ENCODE measurements at regions not wholly inside any gene's neighbourhood (a gene's known extent, or its start where the extent isn't known, plus 50 kb on each side); places are given as distances from the start of the nearest gene placed in this dataset.

GRCh38 chr1:37102656-37103382 is 68.5 kb upstream of the GRIK3 start:
- no peak overlapping the region for H3K27ac ChIP-seq (ENCODE audit: low read depth in 1 of 2, low read length in 2 of 2)
- H3K4me1 ChIP-seq (ENCODE audit: control insufficient read depth in 1 of 2, insufficient read depth in 2 of 2, low read length in 2 of 2) = no peaks in the 10 kb centered on the region
- H3K27me3 ChIP-seq (ENCODE audit: control insufficient read depth in 1 of 2, insufficient read depth in 2 of 2, low read length in 1 of 2) = no peaks in the 10 kb centered on the region
- 66 to 74% methylated on average over 2 of the region's 2 CpGs for WGBS, 2 donors
- no peak overlapping the region for H3K4me3 ChIP-seq (ENCODE audit: low read length in 2 of 2)
- no peak for DNase-seq
- H3K9me3 ChIP-seq (ENCODE audit: control insufficient read depth, low read length) = peaks cover 1% of the 10 kb centered on the region
- H3K36me3 ChIP-seq (ENCODE audit: control insufficient read depth in 1 of 2, insufficient read depth in 2 of 2, low read length in 1 of 2) = no peaks in the 10 kb centered on the region
- no peak for ATAC-seq (ENCODE audit: low FRiP score)
- intact Hi-C loops (cut with DNase I) = no loop called here

- no peaks in the 10 kb centered on the region for H3K36me3 ChIP-seq (ENCODE audit: control insufficient read depth in 1 of 2, insufficient read depth in 2 of 2, low read length in 1 of 2)
- ATAC-seq (ENCODE audit: low FRiP score) = no peak
- H3K9me3 ChIP-seq (ENCODE audit: control insufficient read depth, low read length) = peaks cover 1% of the 10 kb centered on the region
- WGBS, 2 donors = 59 to 74% methylated on average over 5 of the region's 5 CpGs
- no peak for DNase-seq
- H3K4me1 ChIP-seq (ENCODE audit: control insufficient read depth in 1 of 2, insufficient read depth in 2 of 2, low read length in 2 of 2) = no peaks in the 10 kb centered on the region
- intact Hi-C loops (cut with DNase I) = no loop called here
- H3K27me3 ChIP-seq (ENCODE audit: control insufficient read depth in 1 of 2, insufficient read depth in 2 of 2, low read length in 1 of 2) = no peaks in the 10 kb centered on the region
- no peak overlapping the region for H3K27ac ChIP-seq (ENCODE audit: low read depth in 1 of 2, low read length in 2 of 2)
- no peak overlapping the region for H3K4me3 ChIP-seq (ENCODE audit: low read length in 2 of 2)
These were observed 71.6 kb upstream of the GRIK3 start for GRCh38 chr1:37105911-37106310.

- Histone ChIP-seq H3K36me3 (ENCODE audit: control insufficient read depth in 1 of 2, insufficient read depth in 2 of 2, low read length in 1 of 2) (no peaks in the 10 kb centered on the region), H3K27ac (ENCODE audit: low read depth in 1 of 2, low read length in 2 of 2) (no peak overlapping the region), H3K9me3 (ENCODE audit: control insufficient read depth, low read length) (peaks cover 1% of the 10 kb centered on the region), H3K4me3 (ENCODE audit: low read length in 2 of 2) (no peak overlapping the region), H3K27me3 (ENCODE audit: control insufficient read depth in 1 of 2, insufficient read depth in 2 of 2, low read length in 1 of 2) (no peaks in the 10 kb centered on the region), H3K4me1 (ENCODE audit: control insufficient read depth in 1 of 2, insufficient read depth in 2 of 2, low read length in 2 of 2) (no peaks in the 10 kb centered on the region)
- ATAC-seq (ENCODE audit: low FRiP score) (no peak), DNase-seq (no peak)
- 75 to 83% methylated on average over 5 of the region's 5 CpGs for WGBS, 2 donors
- intact Hi-C loops (cut with DNase I) = no loop called here
These were observed 73.0 kb upstream of the GRIK3 start for GRCh38 chr1:37107153-37107907.

DNA sequence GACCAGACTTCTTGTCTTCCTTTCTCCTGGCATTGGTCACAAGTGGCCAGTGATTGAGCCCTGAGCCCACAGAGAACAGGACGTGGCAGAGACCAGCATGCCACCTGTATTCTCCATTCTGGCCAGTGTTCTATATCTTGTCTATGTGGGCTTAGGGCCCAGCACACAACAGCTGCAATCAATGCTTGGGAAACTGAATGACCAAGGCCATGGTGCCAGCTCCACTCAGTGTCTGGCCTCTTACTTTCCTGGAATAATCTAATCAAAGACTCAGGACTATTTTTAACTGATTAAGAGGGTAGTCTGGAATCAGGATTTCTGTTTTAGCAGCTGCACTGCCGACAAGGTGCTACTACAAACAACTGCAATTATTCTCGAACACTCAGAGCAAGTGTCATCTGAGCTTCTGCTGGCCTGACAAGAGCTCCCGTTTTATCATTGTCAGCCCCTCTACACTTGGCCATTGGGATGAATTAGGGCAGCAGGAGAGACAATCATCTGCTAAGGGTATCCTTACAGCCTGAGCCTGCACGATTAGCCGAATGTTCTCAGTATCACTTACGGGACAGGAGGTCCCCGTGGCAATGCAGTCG is 74.4 kb upstream of the GRIK3 start:
- H3K4me3 ChIP-seq (ENCODE audit: low read length in 2 of 2) = no peak overlapping the region
- H3K27me3 ChIP-seq (ENCODE audit: control insufficient read depth in 1 of 2, insufficient read depth in 2 of 2, low read length in 1 of 2) = no peaks in the 10 kb centered on the region
- no peaks in the 10 kb centered on the region for H3K4me1 ChIP-seq (ENCODE audit: control insufficient read depth in 1 of 2, insufficient read depth in 2 of 2, low read length in 2 of 2)
- no peaks in the 10 kb centered on the region for H3K36me3 ChIP-seq (ENCODE audit: control insufficient read depth in 1 of 2, insufficient read depth in 2 of 2, low read length in 1 of 2)
- 67 to 73% methylated on average over 9 of the region's 9 CpGs for WGBS, 2 donors
- peaks cover 1% of the 10 kb centered on the region for H3K9me3 ChIP-seq (ENCODE audit: control insufficient read depth, low read length)
- no peak for ATAC-seq (ENCODE audit: low FRiP score)
- intact Hi-C loops (cut with DNase I) = no loop called here
- no peak overlapping the region for H3K27ac ChIP-seq (ENCODE audit: low read depth in 1 of 2, low read length in 2 of 2)
- DNase-seq = no peak

GRCh38 chr1:37112430-37112829 is 78.1 kb upstream of the GRIK3 start:
- 29 to 45% methylated on average over 1 of the region's 1 CpG for WGBS, 2 donors
- no peaks in the 10 kb centered on the region for H3K36me3 ChIP-seq (ENCODE audit: control insufficient read depth in 1 of 2, insufficient read depth in 2 of 2, low read length in 1 of 2)
- no peaks in the 10 kb centered on the region for H3K27me3 ChIP-seq (ENCODE audit: control insufficient read depth in 1 of 2, insufficient read depth in 2 of 2, low read length in 1 of 2)
- H3K9me3 ChIP-seq (ENCODE audit: control insufficient read depth, low read length) = peaks cover 1% of the 10 kb centered on the region
- H3K27ac ChIP-seq (ENCODE audit: low read depth in 1 of 2, low read length in 2 of 2) = no peak overlapping the region
- no peak for DNase-seq
- H3K4me3 ChIP-seq (ENCODE audit: low read length in 2 of 2) = no peak overlapping the region
- no peak for ATAC-seq (ENCODE audit: low FRiP score)
- H3K4me1 ChIP-seq (ENCODE audit: control insufficient read depth in 1 of 2, insufficient read depth in 2 of 2, low read length in 2 of 2) = no peaks in the 10 kb centered on the region
- intact Hi-C loops (cut with DNase I) = no loop called here

- intact Hi-C loops (cut with DNase I) = no loop called here
- H3K4me3 ChIP-seq (ENCODE audit: low read length in 2 of 2) = no peak overlapping the region
- peaks cover 1% of the 10 kb centered on the region for H3K9me3 ChIP-seq (ENCODE audit: control insufficient read depth, low read length)
- no peak for DNase-seq
- no peaks in the 10 kb centered on the region for H3K4me1 ChIP-seq (ENCODE audit: control insufficient read depth in 1 of 2, insufficient read depth in 2 of 2, low read length in 2 of 2)
- H3K27me3 ChIP-seq (ENCODE audit: control insufficient read depth in 1 of 2, insufficient read depth in 2 of 2, low read length in 1 of 2) = no peaks in the 10 kb centered on the region
- whole genome bisulfite sequencing, 2 donors = 72 to 78% methylated on average over 6 of the region's 6 CpGs
- ATAC-seq (ENCODE audit: low FRiP score) = no peak
- H3K27ac ChIP-seq (ENCODE audit: low read depth in 1 of 2, low read length in 2 of 2) = no peak overlapping the region
- no peaks in the 10 kb centered on the region for H3K36me3 ChIP-seq (ENCODE audit: control insufficient read depth in 1 of 2, insufficient read depth in 2 of 2, low read length in 1 of 2)
These were observed 79.1 kb upstream of the GRIK3 start for GRCh38 chr1:37113285-37113997.

DNA sequence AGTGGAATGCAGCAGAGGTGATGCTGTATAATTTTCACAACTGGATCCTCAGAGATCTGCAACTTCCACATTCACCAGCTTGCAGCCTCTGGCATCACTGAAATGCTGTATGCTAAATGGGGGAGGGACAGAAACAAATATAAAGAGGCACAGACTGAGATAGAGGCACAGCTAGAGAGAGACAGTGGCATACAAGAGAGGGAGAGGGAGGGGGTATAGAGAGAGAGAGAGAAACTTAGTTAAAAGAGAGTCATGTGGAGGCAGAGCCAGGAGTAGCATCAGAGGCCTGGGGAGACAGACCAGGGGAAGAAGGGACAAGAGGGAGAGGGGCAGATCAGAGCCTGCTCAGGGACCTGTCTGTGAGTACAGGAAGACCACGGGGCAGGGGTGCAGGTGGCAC is 84.5 kb upstream of the GRIK3 start:
- intact Hi-C loops (cut with DNase I) = no loop called here
- 38 to 48% methylated on average over 1 of the region's 1 CpG for WGBS, 2 donors

GRCh38 chr1:37120279-37120678 is 86.0 kb upstream of the GRIK3 start:
- H3K4me3 ChIP-seq (ENCODE audit: low read length in 2 of 2) = no peak overlapping the region
- no peaks in the 10 kb centered on the region for H3K36me3 ChIP-seq (ENCODE audit: control insufficient read depth in 1 of 2, insufficient read depth in 2 of 2, low read length in 1 of 2)
- 73 to 75% methylated on average over 6 of the region's 6 CpGs for WGBS, 2 donors
- DNase-seq = no peak
- intact Hi-C loops (cut with DNase I) = no loop called here
- H3K4me1 ChIP-seq (ENCODE audit: control insufficient read depth in 1 of 2, insufficient read depth in 2 of 2, low read length in 2 of 2) = no peaks in the 10 kb centered on the region
- H3K27me3 ChIP-seq (ENCODE audit: control insufficient read depth in 1 of 2, insufficient read depth in 2 of 2, low read length in 1 of 2) = no peaks in the 10 kb centered on the region
- ATAC-seq (ENCODE audit: low FRiP score) = no peak
- peaks cover 10% of the 10 kb centered on the region for H3K9me3 ChIP-seq (ENCODE audit: control insufficient read depth, low read length)
- no peak overlapping the region for H3K27ac ChIP-seq (ENCODE audit: low read depth in 1 of 2, low read length in 2 of 2)

More for the DNA sequence above, 84.5 kb upstream of the GRIK3 start:
- ATAC-seq (ENCODE audit: low FRiP score) (no peak), DNase-seq (no peak)
- Histone ChIP-seq H3K27ac (ENCODE audit: low read depth in 1 of 2, low read length in 2 of 2) (no peak overlapping the region), H3K36me3 (ENCODE audit: control insufficient read depth in 1 of 2, insufficient read depth in 2 of 2, low read length in 1 of 2) (no peaks in the 10 kb centered on the region), H3K27me3 (ENCODE audit: control insufficient read depth in 1 of 2, insufficient read depth in 2 of 2, low read length in 1 of 2) (no peaks in the 10 kb centered on the region), H3K9me3 (ENCODE audit: control insufficient read depth, low read length) (peaks cover 10% of the 10 kb centered on the region), H3K4me1 (ENCODE audit: control insufficient read depth in 1 of 2, insufficient read depth in 2 of 2, low read length in 2 of 2) (no peaks in the 10 kb centered on the region), H3K4me3 (ENCODE audit: low read length in 2 of 2) (no peak overlapping the region)
